ENCODE measurements at regions not wholly inside any gene's neighbourhood (a gene's known extent, or its start where the extent isn't known, plus 50 kb on each side); places are given as distances from the start of the nearest gene placed in this dataset.

DNA sequence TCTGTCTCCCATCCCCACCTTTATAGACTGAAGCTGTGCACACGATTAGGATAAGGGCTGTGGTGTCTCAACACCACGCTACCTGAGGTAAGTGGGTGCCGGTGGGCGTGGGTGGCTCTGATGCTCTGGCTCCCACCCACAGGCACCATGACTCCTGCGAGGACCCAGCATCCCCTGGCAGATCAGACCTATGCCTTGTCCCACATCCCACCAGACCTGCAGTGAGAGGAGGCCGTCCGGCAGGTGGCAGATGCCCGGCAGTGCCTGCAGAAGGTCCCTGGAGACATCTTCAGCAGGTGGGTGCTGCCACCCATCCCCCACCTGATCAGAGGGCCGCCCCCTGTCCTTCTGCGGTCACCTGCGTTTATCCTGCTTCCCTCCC lies 104.4 kb upstream of the PRB2 start:
- intact Hi-C loops (cut with DNase I, micrococcal nuclease) = no loop called here
- no peaks in the 10 kb centered on the region for H3K9me3 ChIP-seq
- no peak overlapping the region for H3K4me3 ChIP-seq
- TF ChIP-seq, protein P1, sequence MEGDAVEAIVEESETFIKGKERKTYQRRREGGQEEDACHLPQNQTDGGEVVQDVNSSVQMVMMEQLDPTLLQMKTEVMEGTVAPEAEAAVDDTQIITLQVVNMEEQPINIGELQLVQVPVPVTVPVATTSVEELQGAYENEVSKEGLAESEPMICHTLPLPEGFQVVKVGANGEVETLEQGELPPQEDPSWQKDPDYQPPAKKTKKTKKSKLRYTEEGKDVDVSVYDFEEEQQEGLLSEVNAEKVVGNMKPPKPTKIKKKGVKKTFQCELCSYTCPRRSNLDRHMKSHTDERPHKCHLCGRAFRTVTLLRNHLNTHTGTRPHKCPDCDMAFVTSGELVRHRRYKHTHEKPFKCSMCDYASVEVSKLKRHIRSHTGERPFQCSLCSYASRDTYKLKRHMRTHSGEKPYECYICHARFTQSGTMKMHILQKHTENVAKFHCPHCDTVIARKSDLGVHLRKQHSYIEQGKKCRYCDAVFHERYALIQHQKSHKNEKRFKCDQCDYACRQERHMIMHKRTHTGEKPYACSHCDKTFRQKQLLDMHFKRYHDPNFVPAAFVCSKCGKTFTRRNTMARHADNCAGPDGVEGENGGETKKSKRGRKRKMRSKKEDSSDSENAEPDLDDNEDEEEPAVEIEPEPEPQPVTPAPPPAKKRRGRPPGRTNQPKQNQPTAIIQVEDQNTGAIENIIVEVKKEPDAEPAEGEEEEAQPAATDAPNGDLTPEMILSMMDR (IDR thresholded peaks at IDR 0.05) = no peak
- no peaks in the 10 kb centered on the region for H3K4me1 ChIP-seq (ENCODE audit: low read depth)
- DNase-seq (no peak), ATAC-seq (no peak)
- H3K36me3 ChIP-seq (ENCODE audit: low read depth) = no peaks in the 10 kb centered on the region

DNA sequence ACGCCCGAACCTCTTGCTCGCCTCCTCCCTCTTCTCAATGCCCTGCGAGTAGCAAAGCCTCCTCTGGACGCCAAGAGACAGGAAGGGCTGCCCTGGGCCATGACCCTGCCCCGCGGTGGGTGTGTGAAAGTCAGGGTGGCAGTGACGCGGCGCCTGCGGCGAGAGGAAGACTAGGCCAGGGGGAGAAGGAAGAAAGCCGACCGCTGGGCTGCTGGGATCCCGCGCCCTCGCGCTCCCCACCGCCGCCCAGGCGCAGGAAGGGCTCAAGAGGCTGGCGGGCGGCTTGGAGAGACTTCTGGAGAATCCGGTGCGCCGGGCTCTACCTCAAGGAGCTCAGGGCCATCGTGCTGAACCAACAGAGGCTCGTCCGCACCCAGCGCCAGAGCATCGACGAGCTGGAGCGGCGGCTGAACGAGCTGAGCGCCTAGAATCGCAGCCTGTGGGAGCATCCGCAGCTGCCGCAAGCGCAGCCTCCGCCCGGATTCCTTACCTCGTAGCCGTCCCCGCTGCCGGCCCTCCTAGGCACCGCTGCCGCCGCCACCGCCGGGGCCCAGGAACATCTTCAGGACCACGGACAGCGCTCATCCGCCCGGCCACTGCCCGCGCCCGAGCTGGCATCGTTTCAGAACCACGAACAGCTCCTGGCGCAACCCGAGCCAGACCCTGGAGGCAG lies 105.0 kb upstream of the PRB2 start:
- no peaks in the 10 kb centered on the region for H3K4me1 ChIP-seq (ENCODE audit: low read depth)
- no peaks in the 10 kb centered on the region for H3K9me3 ChIP-seq
- DNase-seq = peak; percentile 69 to 91 (median 87)
- TF ChIP-seq, protein P1 (IDR thresholded peaks at IDR 0.05) = no peak
- H3K36me3 ChIP-seq (ENCODE audit: low read depth) = no peaks in the 10 kb centered on the region
- no peak overlapping the region for H3K4me3 ChIP-seq
- ATAC-seq = peak; percentile 94
- intact Hi-C loops (cut with DNase I, micrococcal nuclease) = no loop called here

DNA sequence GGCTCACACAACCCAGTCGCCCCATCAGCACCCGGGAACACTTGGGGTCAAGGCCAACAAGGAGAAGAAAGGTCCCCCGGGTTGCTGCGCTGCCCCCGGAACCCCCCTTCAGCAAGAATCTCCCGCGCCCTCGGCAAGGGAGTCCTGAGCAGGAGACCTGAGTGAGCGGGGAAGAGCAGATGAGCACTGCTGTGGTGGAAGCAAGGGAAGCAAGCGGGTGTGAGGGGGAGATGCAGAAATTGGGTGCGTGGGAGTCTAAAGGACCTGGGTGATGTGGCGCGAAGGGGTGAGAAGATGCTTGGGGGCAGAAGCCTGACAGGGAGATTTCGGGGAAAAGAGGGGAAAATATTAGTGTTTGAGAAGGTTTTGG lies 105.5 kb upstream of the PRB2 start:
- Histone ChIP-seq H3K4me1 (ENCODE audit: low read depth) (no peaks in the 10 kb centered on the region), H3K36me3 (ENCODE audit: low read depth) (no peaks in the 10 kb centered on the region), H3K9me3 (no peaks in the 10 kb centered on the region), H3K4me3 (no peak overlapping the region)
- intact Hi-C loops (cut with DNase I, micrococcal nuclease) = no loop called here
- TF ChIP-seq, protein P1 (IDR thresholded peaks at IDR 0.05) = no peak
- DNase-seq (no peak), ATAC-seq (no peak)

DNA sequence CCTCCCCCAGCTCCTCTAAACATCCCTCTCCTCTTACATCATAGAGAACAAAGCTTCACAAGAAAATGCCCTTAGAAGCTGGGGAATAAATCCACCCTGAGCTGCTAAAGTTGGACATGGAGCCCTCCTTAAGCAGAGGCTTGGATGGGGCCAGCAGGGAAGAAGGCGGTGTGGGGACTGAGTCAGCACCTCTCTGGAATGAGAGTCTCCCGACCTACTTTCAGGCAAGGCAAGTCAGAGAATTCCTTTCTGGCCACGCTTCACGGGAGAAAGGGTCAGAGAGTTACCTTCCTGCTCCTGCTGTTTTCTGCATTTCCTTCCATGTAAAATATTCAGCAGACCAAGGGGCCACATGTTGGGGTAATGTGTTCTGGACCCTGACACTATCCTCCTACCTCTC lies 113.3 kb upstream of the PRB2 start:
- no peaks in the 10 kb centered on the region for H3K9me3 ChIP-seq
- no peak for ATAC-seq
- no peaks in the 10 kb centered on the region for H3K36me3 ChIP-seq (ENCODE audit: low read depth)
- DNase-seq = no peak
- H3K4me1 ChIP-seq (ENCODE audit: low read depth) = no peaks in the 10 kb centered on the region
- intact Hi-C loops (cut with DNase I, micrococcal nuclease) = no loop called here
- TF ChIP-seq, protein P1 (IDR thresholded peaks at IDR 0.05) = no peak
- no peak overlapping the region for H3K4me3 ChIP-seq

DNA sequence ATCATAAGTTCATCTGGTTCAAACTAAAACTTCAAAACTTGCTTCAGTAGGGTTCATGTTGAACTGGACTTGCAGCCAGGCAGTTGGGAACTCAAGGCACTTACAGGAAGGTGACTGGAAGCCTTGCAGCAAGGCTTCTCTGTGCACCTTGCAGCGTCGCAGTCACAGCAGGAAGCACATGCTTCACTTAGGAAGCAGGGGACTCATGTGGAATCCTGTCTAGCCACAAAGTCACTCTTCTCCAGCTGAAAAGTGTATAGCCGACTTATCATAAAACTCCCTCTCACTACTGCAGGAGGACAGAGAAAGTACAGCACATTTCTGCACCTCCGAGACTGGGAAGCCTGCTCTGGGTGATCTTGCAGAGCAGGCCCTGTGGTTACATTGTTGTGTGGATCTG lies 114.0 kb upstream of the PRB2 start:
- intact Hi-C loops (cut with DNase I, micrococcal nuclease) = no loop called here

More for the DNA sequence above, 114.0 kb upstream of the PRB2 start:
- ATAC-seq = no peak
- Histone ChIP-seq H3K9me3 (no peaks in the 10 kb centered on the region), H3K4me3 (no peak overlapping the region), H3K36me3 (ENCODE audit: low read depth) (no peaks in the 10 kb centered on the region), H3K4me1 (ENCODE audit: low read depth) (no peaks in the 10 kb centered on the region)
- DNase-seq = no peak
- TF ChIP-seq, protein P1 (IDR thresholded peaks at IDR 0.05) = no peak

All from mucosa of descending colon (tissue), 3 donors.